Suprapubic skin (tissue), 3 donors: ENCODE measurements at regions not wholly inside any gene's neighbourhood (a gene's known extent, or its start where the extent isn't known, plus 50 kb on each side); places are given as distances from the start of the nearest gene placed in this dataset.

Experiments
- CTCF ChIP-seq, 2 donors: fragments of 200-600 bp in 1 of 2; fragments of 450-650 bp in 1 of 2; sonication (generic) in 1 of 2; IDR thresholded peaks; one replicate each; pipeline ENCODE4 v1.5.1; 2016 to 2019; ENCODE audit warnings: antibody characterized with exemption in 2 of 2, mild to moderate bottlenecking in 1 of 2, moderate library complexity in 1 of 2
- EP300 ChIP-seq: sonication (generic); formaldehyde crosslinking; IDR thresholded peaks from one replicate; pipeline ENCODE4 v1.6.1; 2017; ENCODE audit warnings: antibody characterized with exemption
- POLR2A ChIP-seq, 2 donors: fragments of 450-650 bp; IDR thresholded peaks; one replicate each; pipeline ENCODE4 v1.6.1; 2017; ENCODE audit warnings: antibody characterized with exemption in 2 of 2, mild to moderate bottlenecking in 2 of 2, moderate library complexity in 2 of 2

DNA sequence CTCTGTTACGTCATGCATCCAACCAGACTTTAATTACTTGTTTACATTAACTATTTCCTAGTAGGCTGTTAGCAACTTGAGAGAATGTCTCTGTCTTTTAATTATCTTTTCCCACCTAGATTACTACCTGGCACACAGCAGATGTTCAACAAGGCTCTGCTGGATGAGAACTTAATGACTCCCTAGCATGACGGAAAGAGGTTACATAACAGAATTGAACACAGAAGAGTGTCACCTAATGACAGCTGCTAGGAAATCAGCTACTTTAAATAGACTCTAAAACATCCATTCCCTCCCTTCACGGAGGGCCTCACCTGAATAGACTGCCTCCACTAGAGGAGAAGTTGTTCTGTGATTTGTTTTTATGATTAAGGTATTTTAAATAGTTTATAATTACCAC, 110.8 kb downstream of the TEX29 start:
- TF ChIP-seq CTCF (IDR thresholded peaks at IDR 0.05) (no peak), EP300 (no peak), POLR2A (IDR thresholded peaks at IDR 0.05) (no peak)
